ENCODE measurements at regions not wholly inside any gene's neighbourhood (a gene's known extent, or its start where the extent isn't known, plus 50 kb on each side); places are given as distances from the start of the nearest gene placed in this dataset.
A peak's percentile ranks its signal among the peaks of the same experiment; 100 is the strongest.

GRCh38 chr10:132483394-132483793 lies 54.2 kb upstream of the INPP5A start:
- TF ChIP-seq CTCF (IDR thresholded peaks at IDR 0.05) (no peak), POLR2A (IDR thresholded peaks at IDR 0.05) (peak in 1 of 2 donors; percentile 4)

All from heart left ventricle (tissue), 13 donors.